NCI-H2227 (cell line): ENCODE measurements at regions not wholly inside any gene's neighbourhood (a gene's known extent, or its start where the extent isn't known, plus 50 kb on each side); places are given as distances from the start of the nearest gene placed in this dataset.
A peak's percentile ranks its signal among the peaks of the same experiment; 100 is the strongest.

Source experiments
- DNase-seq: peaks from one replicate; lab custom pipeline; 2025; ENCODE audit not compliant: unreplicated experiment; lab: John Stamatoyannopoulos, UW

GRCh38 chr15:69652751-69653305, 200.2 kb downstream of the RPLP1 start:
- no peak for DNase-seq

- DNase-seq, result no peak
Observed at GRCh38 chr15:69653306-69653705, 200.7 kb downstream of the RPLP1 start.

GRCh38 chr15:69653846-69654245, 201.2 kb downstream of the RPLP1 start:
- no peak for DNase-seq

GRCh38 chr15:69656271-69657030, 203.8 kb downstream of the RPLP1 start:
- DNase-seq, result no peak

GRCh38 chr15:69657626-69658025, 205.0 kb downstream of the RPLP1 start:
- no peak for DNase-seq

GRCh38 chr15:69658411-69658945, 205.9 kb downstream of the RPLP1 start:
- no peak for DNase-seq

GRCh38 chr15:69659454-69660050, 206.9 kb downstream of the RPLP1 start:
- DNase-seq, result no peak

GRCh38 chr15:69660114-69660513, 207.5 kb downstream of the RPLP1 start:
- no peak for DNase-seq

- no peak for DNase-seq
Observed at GRCh38 chr15:69660658-69661405, 208.2 kb downstream of the RPLP1 start.

- DNase-seq, result no peak
Observed at GRCh38 chr15:69661446-69661845, 208.8 kb downstream of the RPLP1 start.

GRCh38 chr15:69661871-69662644, 209.4 kb downstream of the RPLP1 start:
- no peak for DNase-seq

- DNase-seq, result no peak
Observed at GRCh38 chr15:69662645-69663000, 210.0 kb downstream of the RPLP1 start.

GRCh38 chr15:69663441-69663840, 210.8 kb downstream of the RPLP1 start:
- DNase-seq, result no peak

- DNase-seq, result no peak
Observed at GRCh38 chr15:69663982-69664381, 211.4 kb downstream of the RPLP1 start.

- DNase-seq, result peak; percentile 72
Observed at GRCh38 chr15:69664572-69665571, 212.3 kb downstream of the RPLP1 start.

GRCh38 chr15:69665641-69666111, 213.1 kb downstream of the RPLP1 start:
- peak; percentile 32 for DNase-seq

GRCh38 chr15:69666441-69666882, 213.8 kb downstream of the RPLP1 start:
- DNase-seq, result no peak

GRCh38 chr15:69666921-69667811, 214.5 kb downstream of the RPLP1 start:
- DNase-seq, result no peak
